ENCODE measurements at regions not wholly inside any gene's neighbourhood (a gene's known extent, or its start where the extent isn't known, plus 50 kb on each side); places are given as distances from the start of the nearest gene placed in this dataset.

DNA sequence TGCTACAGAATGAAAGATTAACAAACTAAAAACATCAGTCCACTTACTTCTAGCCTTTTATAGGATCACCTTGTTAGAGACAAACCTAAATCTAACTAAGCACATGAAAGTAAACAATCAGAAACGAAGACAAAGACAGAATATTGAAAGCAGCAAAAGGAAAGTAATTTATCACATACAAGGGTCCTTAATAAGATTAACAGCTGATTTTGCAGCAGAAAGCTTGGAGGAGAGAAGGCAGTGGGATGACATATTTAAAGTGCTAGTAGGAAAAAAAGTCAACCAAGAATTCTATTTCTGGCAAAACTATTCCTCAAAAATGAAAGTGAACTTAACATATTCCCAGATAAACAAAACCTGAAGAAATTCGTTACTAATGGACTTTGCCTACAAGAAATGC lies 286.4 kb downstream of the RWDD3 start:
- TF ChIP-seq EZH2 (IDR thresholded peaks at IDR 0.05) (no peak), POLR2AphosphoS5 (IDR thresholded peaks at IDR 0.05; ENCODE audit: borderline replicate concordance, low read depth, low read length) (no peak), FOXP2 (optimal IDR thresholded peaks at IDR 0.05; ENCODE audit: control extremely low read depth, extremely low read length, insufficient read depth) (no peak)

Data from SK-N-MC (cell line).